ENCODE measurements at regions not wholly inside any gene's neighbourhood (a gene's known extent, or its start where the extent isn't known, plus 50 kb on each side); places are given as distances from the start of the nearest gene placed in this dataset.

GRCh38 chr15:81471151-81471550 lies 97.1 kb upstream of the TMC3 start:
- no peak for DNase-seq

DNA sequence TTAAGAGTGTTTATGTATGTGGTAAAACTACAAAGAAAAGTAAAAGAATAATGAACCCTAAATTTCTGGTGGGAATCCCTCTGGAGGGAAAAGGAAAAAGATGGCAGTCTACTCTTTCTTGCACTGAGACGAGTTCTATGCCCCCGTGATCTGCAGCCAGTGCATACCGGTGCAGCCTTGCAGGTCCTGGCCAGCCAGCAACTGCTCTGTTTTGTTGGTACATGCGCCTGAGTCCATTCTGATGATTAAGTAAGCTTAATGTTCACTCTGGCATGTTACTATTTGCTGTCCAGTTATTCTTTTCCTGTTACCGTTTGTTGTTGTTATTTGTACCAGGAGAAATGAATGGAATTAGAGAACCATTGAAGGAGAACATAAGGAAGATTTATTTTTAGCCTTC lies 95.1 kb upstream of the TMC3 start:
- no peak for DNase-seq

GRCh38 chr15:81466741-81467140 lies 92.7 kb upstream of the TMC3 start:
- DNase-seq, result no peak

GRCh38 chr15:81454024-81454423 lies 80.0 kb upstream of the TMC3 start:
- no peak for DNase-seq

DNA sequence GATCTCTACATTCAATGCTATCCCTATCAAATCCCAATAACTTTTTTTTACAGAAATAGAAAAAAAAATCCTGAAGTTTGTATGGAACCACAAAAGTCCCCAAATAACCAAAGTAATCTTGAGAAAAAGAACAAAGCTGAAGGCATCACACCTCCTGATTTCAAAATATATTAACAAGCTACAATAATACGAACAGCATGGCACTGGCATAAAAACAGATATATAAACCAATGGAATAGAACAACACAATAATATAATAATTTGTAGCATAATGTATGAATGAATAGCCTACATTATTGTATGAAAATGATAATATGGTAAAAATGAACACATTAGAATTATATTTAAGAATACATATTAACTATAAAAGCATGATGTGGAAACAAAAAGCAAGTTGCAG lies 76.7 kb upstream of the TMC3 start:
- DNase-seq, result no peak

DNA sequence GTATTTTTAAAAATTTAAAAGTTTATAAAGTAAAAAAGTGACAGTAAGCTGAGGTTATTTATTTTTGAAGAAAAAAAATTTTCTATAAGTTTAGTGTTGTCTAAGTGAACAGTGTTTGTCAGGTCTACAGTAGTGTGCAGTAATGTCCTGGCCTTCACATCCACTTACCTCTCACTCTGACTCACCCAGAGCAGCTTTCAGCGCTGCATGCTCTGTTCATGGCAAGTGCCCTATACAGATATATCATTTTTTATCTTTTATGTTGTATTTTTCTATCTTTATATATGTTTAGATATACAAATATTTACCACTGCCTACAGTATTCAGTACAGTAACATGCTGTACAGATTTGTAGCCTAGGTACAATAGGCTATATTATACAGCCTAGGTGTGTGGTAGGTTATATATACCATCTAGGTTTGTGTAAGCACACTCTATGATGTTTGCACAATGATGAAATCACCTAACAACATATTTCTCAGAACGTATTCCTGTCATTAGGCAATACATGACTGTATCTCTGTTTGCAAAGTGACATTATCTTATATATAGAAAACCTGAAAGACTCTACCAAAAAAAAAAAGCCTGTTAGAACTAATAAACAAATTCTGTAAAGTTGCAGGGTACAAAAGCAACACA lies 75.9 kb upstream of the TMC3 start:
- DNase-seq, result no peak

DNA sequence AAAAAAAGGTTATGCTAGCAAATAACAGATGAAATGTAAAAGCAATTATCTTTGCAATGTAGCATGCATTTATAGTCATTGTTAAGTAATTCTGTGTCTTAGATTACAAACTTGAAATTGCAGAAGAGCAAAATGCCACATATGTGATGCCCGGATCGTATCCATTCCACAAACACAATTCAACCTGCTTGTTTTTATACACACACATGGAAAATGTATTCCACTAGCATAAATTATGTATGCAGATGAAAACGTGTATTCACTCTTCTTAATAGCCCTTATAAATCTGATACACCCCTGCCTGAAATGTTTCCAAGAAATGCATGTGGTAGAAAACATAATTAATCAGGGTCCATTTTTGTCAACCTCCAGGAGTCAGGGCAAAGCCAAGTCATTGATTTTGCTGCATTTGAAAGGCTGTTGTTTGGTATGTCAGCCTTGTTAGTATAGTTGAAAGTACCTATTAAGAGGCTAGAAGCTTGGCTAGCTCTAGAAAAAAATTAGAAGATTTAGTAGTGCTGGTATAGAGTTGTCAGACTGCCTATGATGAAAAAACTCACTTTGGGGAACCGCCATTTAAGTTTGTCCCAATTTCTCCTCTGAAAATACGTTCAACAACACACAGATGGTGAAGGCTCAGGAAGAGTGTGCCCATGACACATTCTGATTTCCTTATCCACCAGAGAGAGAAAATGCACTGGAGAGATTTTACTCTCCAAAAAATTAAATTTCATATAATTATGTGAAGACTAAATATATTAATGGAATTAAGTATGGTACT lies 69.2 kb upstream of the TMC3 start:
- no peak for DNase-seq

GRCh38 chr15:81442454-81442853 lies 68.4 kb upstream of the TMC3 start:
- no peak for DNase-seq

DNA sequence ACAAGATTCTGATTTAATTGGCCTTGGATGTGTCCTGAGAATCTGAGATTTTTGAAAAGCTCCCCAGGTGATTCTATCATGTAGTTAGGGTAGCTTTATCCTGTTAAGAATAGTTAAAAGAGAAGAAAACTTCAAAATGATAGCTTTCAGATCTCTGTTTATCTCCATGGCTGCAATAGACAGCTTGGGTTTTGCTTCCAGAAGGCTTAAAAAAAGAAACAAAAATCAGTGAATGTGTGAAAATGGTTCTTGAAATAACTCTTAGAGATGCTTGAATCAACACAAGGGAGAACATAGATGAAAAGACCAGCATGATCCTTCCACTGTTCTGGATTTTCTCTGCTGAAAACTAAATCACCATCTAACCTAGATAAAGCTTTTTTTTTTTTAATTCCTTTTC lies 60.8 kb upstream of the TMC3 start:
- DNase-seq, result no peak

DNA sequence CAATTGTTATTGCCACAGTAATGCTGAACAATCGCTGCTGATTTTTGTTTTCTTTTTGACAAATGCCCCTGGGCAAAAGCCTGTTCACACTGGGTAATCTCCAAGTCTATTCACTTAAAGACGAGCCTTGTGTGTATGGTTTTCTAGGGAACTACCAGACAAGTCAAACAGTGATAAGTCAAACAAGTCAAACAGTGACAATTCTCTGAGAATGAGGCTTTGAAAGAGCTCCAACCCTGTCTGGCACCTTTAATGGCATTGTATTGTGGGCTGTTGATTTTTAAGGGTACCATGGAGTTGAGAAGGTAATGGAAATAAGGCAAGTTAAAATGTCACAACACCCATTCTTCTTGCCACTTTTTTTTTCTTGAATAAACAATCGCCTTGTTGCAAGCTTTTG lies 59.4 kb upstream of the TMC3 start:
- no peak for DNase-seq

DNA sequence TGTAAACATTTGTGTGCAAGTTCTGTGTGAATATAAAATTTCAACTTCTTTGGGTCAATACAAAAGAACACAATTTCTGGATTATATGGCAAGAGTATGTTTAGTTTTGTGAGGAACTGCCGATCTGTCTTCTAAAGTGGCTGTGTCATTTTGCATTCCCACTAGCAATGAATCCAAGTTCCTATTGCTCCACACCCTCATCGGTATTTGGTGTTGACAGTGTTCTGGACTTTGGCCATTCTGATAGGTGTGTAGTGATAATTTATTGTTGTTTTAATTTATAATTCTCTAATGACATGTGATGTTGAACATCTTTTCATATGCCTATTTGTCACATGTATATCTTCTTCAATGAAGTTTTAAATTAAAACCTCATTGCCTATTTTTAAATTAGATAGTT lies 58.2 kb upstream of the TMC3 start:
- no peak for DNase-seq

- DNase-seq, result no peak
Observed at GRCh38 chr15:81427176-81427575, 53.2 kb upstream of the TMC3 start.

DNA sequence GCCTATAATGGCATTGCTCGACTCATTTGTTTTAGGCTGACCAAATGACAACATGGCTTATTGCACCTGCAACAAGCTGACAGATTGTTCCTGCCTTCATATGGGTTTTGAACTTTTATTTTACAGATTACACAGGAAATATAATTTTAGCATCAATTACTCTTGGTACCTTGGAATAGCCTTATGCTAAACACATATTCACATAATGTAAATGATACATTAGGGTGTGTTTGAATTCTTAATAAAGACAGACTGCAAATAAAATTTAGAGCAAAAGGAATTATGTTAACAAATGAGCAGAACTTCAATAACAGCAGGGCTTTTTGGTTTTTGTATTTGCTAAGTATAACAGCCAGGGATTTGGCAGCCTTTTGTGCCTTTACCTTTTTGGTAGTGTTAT lies 51.9 kb upstream of the TMC3 start:
- DNase-seq, result no peak
